Left lung (tissue), 4 donors: ENCODE measurements at regions not wholly inside any gene's neighbourhood (a gene's known extent, or its start where the extent isn't known, plus 50 kb on each side); places are given as distances from the start of the nearest gene placed in this dataset.
"Not testable (repeated sequence)": the region's sequence is repeated elsewhere in the genome, so short reads cannot be mapped to it uniquely, and the experiment has no call there.

Source experiments
- ATAC-seq: fragments of 200-7000 bp; cut with Tn5 transposase; one replicate; pipeline ENCODE4 v1.9.1; 2020; ENCODE audit warnings: moderate library complexity
- DNase-seq, 4 donors: peaks; one replicate each; pipeline ENCODE4 v3.0.0-alpha.2; 2013 to 2020
- H3K27ac ChIP-seq, 2 donors: fragments of 200-600 bp; sonication (generic) in 1 of 2; one replicate each; pipeline versions ENCODE4 v1.5.0 to v1.8.0; 2020 to 2021
- H3K27me3 ChIP-seq, 2 donors: fragments of 200-600 bp; sonication (generic) in 1 of 2; one replicate each; pipeline versions ENCODE4 v1.5.0 to v1.8.0; 2020 to 2021
- H3K36me3 ChIP-seq, 2 donors: fragments of 200-600 bp; sonication (generic) in 1 of 2; one replicate each; pipeline versions ENCODE4 v1.5.0 to v1.8.0; 2020 to 2021
- H3K4me1 ChIP-seq, 2 donors: fragments of 200-600 bp; one replicate each; pipeline ENCODE4 v1.8.0; 2021
- H3K4me3 ChIP-seq, 2 donors: fragments of 200-600 bp; sonication (generic) in 1 of 2; one replicate each; pipeline versions ENCODE4 v1.5.0 to v1.8.0; 2020 to 2021; ENCODE audit warnings: mild to moderate bottlenecking in 1 of 2
- H3K9me3 ChIP-seq, 2 donors: fragments of 200-600 bp; sonication (generic) in 1 of 2; one replicate each; pipeline versions ENCODE4 v1.5.0 to v1.8.0; 2020 to 2021
- intact Hi-C, 2 donors: fragments of 100-400 bp; cut with DNase I; formaldehyde crosslinking; loops; one replicate each; pipeline versions ENCODE4 v1.11.2 to v1.14.2; 2022
- TF ChIP-seq, protein P1 (sequence below), 2 donors: fragments of 200-600 bp; sonication (generic) in 1 of 2; IDR thresholded peaks; one replicate each; pipeline versions ENCODE4 v1.5.0 to v1.8.0; 2021; ENCODE audit warnings: antibody characterized with exemption in 2 of 2
- donor health status: DM: no; HTN: yes; CAD: no.
- donor health status: DM: no; HTN: no; CAD: no.

- Histone ChIP-seq H3K27ac (no peak overlapping the region), H3K27me3 (no peaks in the 10 kb centered on the region), H3K4me3 (no peak overlapping the region), H3K9me3 (no peaks in the 10 kb centered on the region), H3K36me3 (no peaks in the 10 kb centered on the region), H3K4me1 (no peaks in the 10 kb centered on the region)
- TF ChIP-seq, protein P1, sequence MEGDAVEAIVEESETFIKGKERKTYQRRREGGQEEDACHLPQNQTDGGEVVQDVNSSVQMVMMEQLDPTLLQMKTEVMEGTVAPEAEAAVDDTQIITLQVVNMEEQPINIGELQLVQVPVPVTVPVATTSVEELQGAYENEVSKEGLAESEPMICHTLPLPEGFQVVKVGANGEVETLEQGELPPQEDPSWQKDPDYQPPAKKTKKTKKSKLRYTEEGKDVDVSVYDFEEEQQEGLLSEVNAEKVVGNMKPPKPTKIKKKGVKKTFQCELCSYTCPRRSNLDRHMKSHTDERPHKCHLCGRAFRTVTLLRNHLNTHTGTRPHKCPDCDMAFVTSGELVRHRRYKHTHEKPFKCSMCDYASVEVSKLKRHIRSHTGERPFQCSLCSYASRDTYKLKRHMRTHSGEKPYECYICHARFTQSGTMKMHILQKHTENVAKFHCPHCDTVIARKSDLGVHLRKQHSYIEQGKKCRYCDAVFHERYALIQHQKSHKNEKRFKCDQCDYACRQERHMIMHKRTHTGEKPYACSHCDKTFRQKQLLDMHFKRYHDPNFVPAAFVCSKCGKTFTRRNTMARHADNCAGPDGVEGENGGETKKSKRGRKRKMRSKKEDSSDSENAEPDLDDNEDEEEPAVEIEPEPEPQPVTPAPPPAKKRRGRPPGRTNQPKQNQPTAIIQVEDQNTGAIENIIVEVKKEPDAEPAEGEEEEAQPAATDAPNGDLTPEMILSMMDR (IDR thresholded peaks at IDR 0.05): no peak
- intact Hi-C loops: no loop called here
- no peak for ATAC-seq
- no peak for DNase-seq
Measured at GRCh38 chr10:64873088-64873487, 1351.9 kb downstream of the REEP3 start.

- no peaks in the 10 kb centered on the region for H3K36me3 ChIP-seq
- TF ChIP-seq, protein P1 (IDR thresholded peaks at IDR 0.05): no peak
- DNase-seq (no peak), ATAC-seq (no peak)
- H3K27ac ChIP-seq: no peak overlapping the region
- no peaks in the 10 kb centered on the region for H3K27me3 ChIP-seq
- H3K9me3 ChIP-seq: no peaks in the 10 kb centered on the region
- no peaks in the 10 kb centered on the region for H3K4me1 ChIP-seq
- intact Hi-C loops: no loop called here
- no peak overlapping the region for H3K4me3 ChIP-seq
Measured at GRCh38 chr10:64873959-64874358, 1352.8 kb downstream of the REEP3 start.

- Histone ChIP-seq H3K4me3 (no peak overlapping the region), H3K4me1 (no peaks in the 10 kb centered on the region), H3K27ac (no peak overlapping the region), H3K27me3 (no peaks in the 10 kb centered on the region), H3K9me3 (no peaks in the 10 kb centered on the region), H3K36me3 (no peaks in the 10 kb centered on the region)
- no peak for ATAC-seq
- TF ChIP-seq, protein P1 (IDR thresholded peaks at IDR 0.05): no peak
- no peak for DNase-seq
- intact Hi-C loops: no loop called here
Measured at GRCh38 chr10:64880546-64880945, 1359.3 kb downstream of the REEP3 start.

- Histone ChIP-seq H3K9me3 (no peaks in the 10 kb centered on the region), H3K4me3 (no peak overlapping the region), H3K27ac (no peak overlapping the region), H3K4me1 (no peaks in the 10 kb centered on the region), H3K36me3 (no peaks in the 10 kb centered on the region), H3K27me3 (no peaks in the 10 kb centered on the region)
- intact Hi-C loops: no loop called here
- TF ChIP-seq, protein P1 (IDR thresholded peaks at IDR 0.05): no peak
- no peak for ATAC-seq
- DNase-seq: no peak
Measured at GRCh38 chr10:64881257-64881656, 1360.1 kb downstream of the REEP3 start.

- DNase-seq (no peak), ATAC-seq (no peak)
- no peaks in the 10 kb centered on the region for H3K4me1 ChIP-seq
- peaks cover 0 to 38% of the 10 kb centered on the region in 2 donors for H3K9me3 ChIP-seq
- TF ChIP-seq, protein P1 (IDR thresholded peaks at IDR 0.05): no peak
- no peaks in the 10 kb centered on the region for H3K27me3 ChIP-seq
- H3K36me3 ChIP-seq: no peaks in the 10 kb centered on the region
- intact Hi-C loops: no loop called here
- H3K4me3 ChIP-seq: no peak overlapping the region
- H3K27ac ChIP-seq: no peak overlapping the region
Measured at GRCh38 chr10:64896582-64896981, 1375.4 kb downstream of the REEP3 start.

DNA sequence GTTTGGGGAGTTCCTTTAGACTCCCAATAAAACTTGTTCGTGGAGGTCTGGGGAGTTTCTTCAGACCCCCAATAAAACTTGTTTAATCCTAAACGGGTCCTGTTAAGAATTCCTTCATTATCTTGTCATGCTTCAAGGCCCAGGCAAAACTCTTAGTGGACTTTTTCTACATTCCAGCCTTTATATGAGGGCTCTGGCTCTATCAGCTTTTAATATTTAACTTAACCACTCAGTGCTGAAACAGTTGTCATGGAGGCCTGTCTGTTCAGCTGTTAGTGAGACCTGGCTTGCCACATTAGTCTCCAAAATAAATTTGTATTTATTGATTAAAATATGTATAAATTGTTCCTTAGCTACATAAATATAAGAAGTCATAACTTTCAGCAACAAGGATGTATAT lies 1385.1 kb downstream of the REEP3 start:
- DNase-seq, ATAC-seq, H3K27me3 ChIP-seq, H3K9me3 ChIP-seq, H3K27ac ChIP-seq, intact Hi-C loops, H3K36me3 ChIP-seq, H3K4me1 ChIP-seq, H3K4me3 ChIP-seq: not testable (repeated sequence)

DNA sequence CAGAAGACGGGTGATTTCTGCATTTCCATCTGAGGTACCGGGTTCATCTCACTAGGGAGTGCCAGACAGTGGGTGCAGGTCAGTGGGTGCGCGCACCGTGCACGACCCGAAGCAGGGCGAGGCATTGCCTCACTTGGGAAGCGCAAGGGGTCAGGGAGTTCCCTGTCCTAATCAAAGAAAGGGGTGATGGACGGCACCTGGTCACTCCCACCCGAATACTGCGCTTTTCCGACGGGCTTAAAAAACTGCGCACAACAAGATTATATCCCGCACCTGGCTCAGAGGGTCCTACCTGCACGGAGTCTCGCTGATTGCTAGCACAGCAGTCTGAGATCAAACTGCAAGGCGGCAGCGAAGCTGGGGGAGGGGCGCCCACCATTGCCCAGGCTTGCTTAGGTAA lies 1403.1 kb downstream of the REEP3 start:
- peak in 1 of 4 donors; percentile 24 for DNase-seq
- H3K27ac ChIP-seq, H3K36me3 ChIP-seq, intact Hi-C loops, ATAC-seq, H3K4me1 ChIP-seq, H3K27me3 ChIP-seq, H3K4me3 ChIP-seq: not testable (repeated sequence)
- peaks cover 0 to 35% of the 10 kb centered on the region in 2 donors for H3K9me3 ChIP-seq
